C4-2B (cell line): ENCODE measurements at regions not wholly inside any gene's neighbourhood (a gene's known extent, or its start where the extent isn't known, plus 50 kb on each side); places are given as distances from the start of the nearest gene placed in this dataset.

Experiments used
- H3K27ac ChIP-seq: fragments of 450-650 bp; 2 replicates; pipeline ENCODE4 v1.5.1; 2017
- CTCF ChIP-seq: fragments of 450-650 bp; conservative IDR thresholded peaks from 2 replicates; pipeline ENCODE4 v1.5.1; 2017; ENCODE audit warnings: mild to moderate bottlenecking
- ZFX ChIP-seq: fragments of 450-650 bp; IDR thresholded peaks from 2 replicates; pipeline ENCODE4 v1.6.1; 2017

- H3K27ac ChIP-seq, result no peak overlapping the region
- TF ChIP-seq ZFX (no peak), CTCF (no peak)
These were observed 75.8 kb upstream of the NEBL start for GRCh38 chr10:20972925-20973324.

DNA sequence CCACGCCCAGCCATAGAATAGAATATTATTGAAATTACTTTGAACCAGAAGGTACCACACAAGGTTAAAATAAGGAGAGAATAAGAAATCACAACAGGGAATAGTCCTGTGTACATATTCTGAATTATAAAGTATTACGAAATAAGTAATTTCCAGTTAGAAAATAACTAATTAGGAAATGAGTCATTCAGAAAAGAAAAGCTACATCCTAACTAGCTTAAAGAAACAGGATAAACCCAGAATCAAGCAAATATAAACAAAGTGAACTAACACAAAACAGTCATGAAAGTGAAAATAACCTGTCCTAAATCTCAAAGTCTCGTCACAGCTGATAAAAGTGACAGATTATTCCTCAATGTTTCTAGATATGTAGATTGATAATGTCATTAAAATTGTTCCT lies 74.8 kb upstream of the NEBL start:
- H3K27ac ChIP-seq, result no peak overlapping the region

GRCh38 chr10:20970708-20971107 lies 73.6 kb upstream of the NEBL start:
- TF ChIP-seq CTCF (no peak), ZFX (no peak)
- H3K27ac ChIP-seq, result no peak overlapping the region

More for the DNA sequence above, 74.8 kb upstream of the NEBL start:
- TF ChIP-seq ZFX (no peak), CTCF (no peak)

- no peak for TF ChIP-seq ZFX
- TF ChIP-seq CTCF, result no peak
- no peak overlapping the region for H3K27ac ChIP-seq
These were observed 72.9 kb upstream of the NEBL start for GRCh38 chr10:20970044-20970443.

DNA sequence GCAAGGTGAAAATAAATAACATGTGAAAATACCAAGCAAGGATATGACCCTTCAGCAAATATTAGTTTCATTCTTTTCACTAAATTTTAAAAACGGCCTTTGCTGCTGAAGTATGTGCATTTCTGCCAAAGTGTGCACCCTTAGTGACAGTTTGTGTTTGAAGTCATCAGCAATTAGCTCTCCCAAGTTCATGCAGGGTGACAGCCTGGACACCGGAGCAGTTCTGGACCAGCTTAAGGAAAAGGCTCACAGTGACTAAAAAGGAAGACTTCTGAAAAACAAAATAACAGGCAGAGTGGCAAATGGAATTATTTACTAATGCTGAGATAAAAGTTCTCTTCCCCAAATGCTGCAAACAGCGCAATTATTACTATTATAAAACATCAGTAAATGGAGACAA lies 69.3 kb upstream of the NEBL start:
- TF ChIP-seq CTCF (no peak), ZFX (no peak)
- no peak overlapping the region for H3K27ac ChIP-seq

DNA sequence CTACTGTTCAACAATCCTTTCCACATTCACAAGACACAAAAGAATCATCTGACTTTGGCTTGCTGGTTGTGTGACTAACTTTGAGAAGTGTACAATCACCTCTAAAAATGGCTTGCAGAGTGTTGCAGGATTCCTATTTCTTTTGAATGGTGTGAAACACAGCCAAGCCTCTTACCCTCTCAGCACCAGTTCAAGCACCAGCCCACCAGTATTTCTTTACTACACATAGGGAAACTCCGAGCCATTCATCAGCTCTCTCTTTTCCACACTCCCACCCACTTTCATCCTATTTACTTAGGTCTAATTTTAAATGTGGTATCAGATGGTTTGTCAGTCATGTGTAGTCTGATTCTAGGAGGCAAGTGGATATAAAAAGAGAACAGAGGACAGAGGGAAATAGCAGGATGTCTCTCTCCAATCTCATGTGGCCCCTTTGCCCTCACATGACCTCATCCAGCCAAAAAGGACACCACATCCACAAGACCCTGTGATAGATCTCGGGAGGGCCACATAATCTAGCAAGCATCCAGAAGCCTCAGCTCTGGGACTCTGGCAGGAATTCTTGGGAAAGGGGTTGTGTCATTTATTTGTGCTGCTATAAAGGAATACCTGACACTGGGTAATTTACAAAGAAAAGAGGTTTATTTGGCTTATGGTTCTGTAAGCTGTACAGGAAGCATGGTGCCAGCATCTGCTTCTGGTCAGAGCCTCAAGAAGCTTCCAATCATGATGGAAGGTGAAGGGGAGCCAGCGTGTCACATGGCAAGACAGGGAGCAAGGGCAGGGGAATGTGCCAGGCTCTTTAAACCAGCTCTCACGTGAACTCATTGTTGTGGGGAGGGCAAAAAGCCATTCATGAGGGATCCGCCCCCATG lies 66.8 kb upstream of the NEBL start:
- no peak for TF ChIP-seq ZFX
- no peak for TF ChIP-seq CTCF
- no peak overlapping the region for H3K27ac ChIP-seq

GRCh38 chr10:20963056-20963455 lies 65.9 kb upstream of the NEBL start:
- no peak overlapping the region for H3K27ac ChIP-seq
- TF ChIP-seq CTCF (no peak), ZFX (no peak)
